ENCODE measurements at regions not wholly inside any gene's neighbourhood (a gene's known extent, or its start where the extent isn't known, plus 50 kb on each side); places are given as distances from the start of the nearest gene placed in this dataset.

DNA sequence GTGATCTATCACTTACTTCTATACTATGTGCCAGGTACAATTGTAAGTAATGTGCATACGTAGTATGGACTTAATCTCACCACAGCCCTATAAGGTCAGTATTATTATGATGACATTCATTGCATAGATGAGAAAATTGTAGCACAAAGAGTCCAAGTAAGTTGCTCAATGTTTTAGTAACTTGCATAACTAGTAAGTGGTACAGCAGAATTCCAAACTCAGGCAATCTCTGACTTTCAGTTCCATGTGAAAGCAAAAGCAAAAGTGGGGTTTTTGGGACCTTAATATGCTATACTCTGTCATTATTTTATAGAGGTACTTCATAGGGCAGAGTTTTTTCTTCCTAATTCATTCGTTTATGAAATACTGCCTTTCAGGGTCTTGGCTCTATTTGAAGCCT is 188.8 kb upstream of the VEGFC start:
- CTCF ChIA-PET (ENCODE audit: unreplicated experiment): no interaction called here
- POLR2A ChIA-PET: interaction anchor here (1.5 kb wide), 1 partner anchor 10 kb away, joined by 3 read pairs; no protein-coding TSS in a partner anchor
- H4K20me1 ChIP-seq (ENCODE audit: insufficient read depth, low read length): no peaks in the 10 kb centered on the region
- no peak overlapping the region for H3K27ac ChIP-seq (ENCODE audit: low read depth, low read length, poor library complexity, severe bottlenecking)
- no peak for TF ChIP-seq EZH2phosphoT487 (IDR thresholded peaks at IDR 0.05; ENCODE audit: borderline replicate concordance, low read depth, low read length)
- TF ChIP-seq, protein P1, sequence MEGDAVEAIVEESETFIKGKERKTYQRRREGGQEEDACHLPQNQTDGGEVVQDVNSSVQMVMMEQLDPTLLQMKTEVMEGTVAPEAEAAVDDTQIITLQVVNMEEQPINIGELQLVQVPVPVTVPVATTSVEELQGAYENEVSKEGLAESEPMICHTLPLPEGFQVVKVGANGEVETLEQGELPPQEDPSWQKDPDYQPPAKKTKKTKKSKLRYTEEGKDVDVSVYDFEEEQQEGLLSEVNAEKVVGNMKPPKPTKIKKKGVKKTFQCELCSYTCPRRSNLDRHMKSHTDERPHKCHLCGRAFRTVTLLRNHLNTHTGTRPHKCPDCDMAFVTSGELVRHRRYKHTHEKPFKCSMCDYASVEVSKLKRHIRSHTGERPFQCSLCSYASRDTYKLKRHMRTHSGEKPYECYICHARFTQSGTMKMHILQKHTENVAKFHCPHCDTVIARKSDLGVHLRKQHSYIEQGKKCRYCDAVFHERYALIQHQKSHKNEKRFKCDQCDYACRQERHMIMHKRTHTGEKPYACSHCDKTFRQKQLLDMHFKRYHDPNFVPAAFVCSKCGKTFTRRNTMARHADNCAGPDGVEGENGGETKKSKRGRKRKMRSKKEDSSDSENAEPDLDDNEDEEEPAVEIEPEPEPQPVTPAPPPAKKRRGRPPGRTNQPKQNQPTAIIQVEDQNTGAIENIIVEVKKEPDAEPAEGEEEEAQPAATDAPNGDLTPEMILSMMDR (conservative IDR thresholded peaks at IDR 0.05; ENCODE audit: low read length): no peak
- no peaks in the 10 kb centered on the region for H3K9me2 ChIP-seq (ENCODE audit: insufficient read depth, low read length)
- H3K9me3 ChIP-seq (ENCODE audit: low read length): no peaks in the 10 kb centered on the region
- DNase-seq (ENCODE audit: low spot score): no peak
- H3K79me2 ChIP-seq (ENCODE audit: insufficient read depth, low read depth, low read length): no peaks in the 10 kb centered on the region
- H3K36me3 ChIP-seq (ENCODE audit: insufficient read depth, low read length): no peaks in the 10 kb centered on the region
- no peak overlapping the region for H2AFZ ChIP-seq (ENCODE audit: low read length)
- intact Hi-C loops (cut with micrococcal nuclease; ENCODE audit: unreplicated experiment): no loop called here
- H3K4me3 ChIP-seq (ENCODE audit: low read depth, low read length, poor library complexity, severe bottlenecking): no peak overlapping the region
- H3K4me1 ChIP-seq (ENCODE audit: insufficient read depth, low read length, poor library complexity, severe bottlenecking): no peaks in the 10 kb centered on the region
- no peak overlapping the region for H3K4me2 ChIP-seq (ENCODE audit: low read length)
- BruUV-seq (replicated peaks): no TSS peak

GRCh38 chr4:176988226-176988625 is 195.5 kb upstream of the VEGFC start:
- no peaks in the 10 kb centered on the region for H3K9me2 ChIP-seq (ENCODE audit: insufficient read depth, low read length)
- no peak overlapping the region for H3K27ac ChIP-seq (ENCODE audit: low read depth, low read length, poor library complexity, severe bottlenecking)
- no peaks in the 10 kb centered on the region for H3K79me2 ChIP-seq (ENCODE audit: insufficient read depth, low read depth, low read length)
- POLR2A ChIA-PET: interaction anchor here (1.1 kb wide), 1 partner anchor 10 kb away, joined by 5 read pairs; no protein-coding TSS in a partner anchor
- no peaks in the 10 kb centered on the region for H3K36me3 ChIP-seq (ENCODE audit: insufficient read depth, low read length)
- no peak for DNase-seq (ENCODE audit: low spot score)
- no peaks in the 10 kb centered on the region for H4K20me1 ChIP-seq (ENCODE audit: insufficient read depth, low read length)
- H3K4me2 ChIP-seq (ENCODE audit: low read length): no peak overlapping the region
- BruUV-seq (replicated peaks): no TSS peak
- H3K4me1 ChIP-seq (ENCODE audit: insufficient read depth, low read length, poor library complexity, severe bottlenecking): no peaks in the 10 kb centered on the region
- CTCF ChIA-PET (ENCODE audit: unreplicated experiment): interaction anchor here (0.8 kb wide), 1 partner anchor 9 kb away, joined by 3 read pairs; no protein-coding TSS in a partner anchor
- H2AFZ ChIP-seq (ENCODE audit: low read length): no peak overlapping the region
- TF ChIP-seq, protein P1 (conservative IDR thresholded peaks at IDR 0.05; ENCODE audit: low read length): no peak
- no peak for TF ChIP-seq EZH2phosphoT487 (IDR thresholded peaks at IDR 0.05; ENCODE audit: borderline replicate concordance, low read depth, low read length)
- intact Hi-C loops (cut with micrococcal nuclease; ENCODE audit: unreplicated experiment): no loop called here
- H3K9me3 ChIP-seq (ENCODE audit: low read length): no peaks in the 10 kb centered on the region
- H3K4me3 ChIP-seq (ENCODE audit: low read depth, low read length, poor library complexity, severe bottlenecking): no peak overlapping the region

DNA sequence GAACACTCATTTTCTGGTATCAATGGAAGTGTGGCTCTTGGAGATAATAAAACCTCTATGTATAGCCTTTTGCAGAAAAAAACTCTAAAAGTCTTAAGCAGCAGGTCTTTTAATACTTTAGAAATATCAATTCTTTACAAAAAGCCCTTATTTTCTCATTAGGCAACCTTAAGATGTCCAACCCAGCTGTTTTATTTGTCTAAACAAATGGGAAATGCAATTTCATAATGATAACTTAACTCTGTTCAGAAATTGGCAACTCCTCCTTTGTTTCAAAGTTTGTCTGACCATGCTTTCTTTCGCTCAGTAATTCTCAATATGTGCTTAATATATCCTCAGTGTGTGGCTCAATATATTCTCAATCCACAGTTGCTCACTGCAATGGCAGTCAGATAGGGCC is 196.5 kb upstream of the VEGFC start:
- no peak overlapping the region for H3K27ac ChIP-seq (ENCODE audit: low read depth, low read length, poor library complexity, severe bottlenecking)
- H3K79me2 ChIP-seq (ENCODE audit: insufficient read depth, low read depth, low read length): no peaks in the 10 kb centered on the region
- CTCF ChIA-PET (ENCODE audit: unreplicated experiment): no interaction called here
- no peak for DNase-seq (ENCODE audit: low spot score)
- intact Hi-C loops (cut with micrococcal nuclease; ENCODE audit: unreplicated experiment): no loop called here
- TF ChIP-seq, protein P1 (conservative IDR thresholded peaks at IDR 0.05; ENCODE audit: low read length): no peak
- no peak for TF ChIP-seq EZH2phosphoT487 (IDR thresholded peaks at IDR 0.05; ENCODE audit: borderline replicate concordance, low read depth, low read length)
- no peaks in the 10 kb centered on the region for H4K20me1 ChIP-seq (ENCODE audit: insufficient read depth, low read length)
- POLR2A ChIA-PET: no interaction called here
- BruUV-seq (replicated peaks): no TSS peak
- no peak overlapping the region for H3K4me2 ChIP-seq (ENCODE audit: low read length)
- H2AFZ ChIP-seq (ENCODE audit: low read length): no peak overlapping the region
- H3K4me1 ChIP-seq (ENCODE audit: insufficient read depth, low read length, poor library complexity, severe bottlenecking): no peaks in the 10 kb centered on the region
- H3K9me3 ChIP-seq (ENCODE audit: low read length): no peaks in the 10 kb centered on the region
- H3K9me2 ChIP-seq (ENCODE audit: insufficient read depth, low read length): no peaks in the 10 kb centered on the region
- H3K36me3 ChIP-seq (ENCODE audit: insufficient read depth, low read length): no peaks in the 10 kb centered on the region
- no peak overlapping the region for H3K4me3 ChIP-seq (ENCODE audit: low read depth, low read length, poor library complexity, severe bottlenecking)
